ENCODE measurements at regions not wholly inside any gene's neighbourhood (a gene's known extent, or its start where the extent isn't known, plus 50 kb on each side); places are given as distances from the start of the nearest gene placed in this dataset.

DNA sequence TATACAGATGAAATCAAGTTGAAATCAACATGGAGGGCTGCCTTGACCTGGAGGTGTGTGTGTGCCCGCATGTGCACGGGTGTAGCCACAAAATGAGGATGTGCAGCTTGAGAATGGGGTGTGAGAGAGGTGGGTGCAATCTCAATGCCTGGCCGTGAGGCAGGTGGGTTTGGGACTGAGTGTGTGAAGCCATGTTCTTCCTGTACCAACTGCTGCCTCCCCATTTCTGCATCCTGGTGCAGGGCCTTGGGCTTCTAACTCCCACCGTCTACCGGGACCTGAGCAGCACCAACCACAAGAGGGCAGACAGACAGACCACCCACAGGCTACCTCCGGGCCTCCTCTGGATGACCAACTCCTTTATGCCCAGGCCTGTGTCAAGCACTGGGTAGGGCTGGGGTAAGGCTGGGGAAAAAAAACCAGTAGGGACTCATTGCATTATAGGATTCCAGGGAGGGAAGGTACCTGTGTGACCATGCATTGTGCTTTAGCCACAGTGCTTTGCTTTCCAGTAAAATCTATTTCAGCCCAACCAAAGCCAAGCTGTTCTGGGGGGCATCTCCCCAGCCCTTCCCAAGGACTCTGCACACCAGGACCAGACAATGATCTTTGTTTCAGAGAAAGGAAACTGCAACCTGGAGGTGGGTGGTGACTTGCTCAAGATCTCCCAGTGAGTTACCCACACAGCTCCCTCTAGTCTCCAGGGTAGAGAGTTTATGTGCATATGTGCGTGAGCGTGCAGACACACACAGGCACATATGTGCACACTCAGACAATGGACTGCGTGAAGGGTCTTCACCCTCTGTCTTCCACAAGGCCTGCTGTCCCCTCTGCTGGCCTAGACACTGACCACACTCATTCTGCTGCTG is 162.2 kb upstream of the TLE3 start:
- no peak for TF ChIP-seq EZH2 (IDR thresholded peaks at IDR 0.05)
- TF ChIP-seq, protein P1, sequence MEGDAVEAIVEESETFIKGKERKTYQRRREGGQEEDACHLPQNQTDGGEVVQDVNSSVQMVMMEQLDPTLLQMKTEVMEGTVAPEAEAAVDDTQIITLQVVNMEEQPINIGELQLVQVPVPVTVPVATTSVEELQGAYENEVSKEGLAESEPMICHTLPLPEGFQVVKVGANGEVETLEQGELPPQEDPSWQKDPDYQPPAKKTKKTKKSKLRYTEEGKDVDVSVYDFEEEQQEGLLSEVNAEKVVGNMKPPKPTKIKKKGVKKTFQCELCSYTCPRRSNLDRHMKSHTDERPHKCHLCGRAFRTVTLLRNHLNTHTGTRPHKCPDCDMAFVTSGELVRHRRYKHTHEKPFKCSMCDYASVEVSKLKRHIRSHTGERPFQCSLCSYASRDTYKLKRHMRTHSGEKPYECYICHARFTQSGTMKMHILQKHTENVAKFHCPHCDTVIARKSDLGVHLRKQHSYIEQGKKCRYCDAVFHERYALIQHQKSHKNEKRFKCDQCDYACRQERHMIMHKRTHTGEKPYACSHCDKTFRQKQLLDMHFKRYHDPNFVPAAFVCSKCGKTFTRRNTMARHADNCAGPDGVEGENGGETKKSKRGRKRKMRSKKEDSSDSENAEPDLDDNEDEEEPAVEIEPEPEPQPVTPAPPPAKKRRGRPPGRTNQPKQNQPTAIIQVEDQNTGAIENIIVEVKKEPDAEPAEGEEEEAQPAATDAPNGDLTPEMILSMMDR (IDR thresholded peaks at IDR 0.05), result peak; percentile 44
